CD4-positive, alpha-beta T cell (primary cell): ENCODE measurements at regions not wholly inside any gene's neighbourhood (a gene's known extent, or its start where the extent isn't known, plus 50 kb on each side); places are given as distances from the start of the nearest gene placed in this dataset.

Experiments
- ATAC-seq: fragments of 200-7000 bp; cut with Tn5 transposase; one replicate; pipeline ENCODE4 v1.10.0; 2022; ENCODE audit warnings: mild to moderate bottlenecking; ENCODE audit not compliant: poor library complexity
- CTCF ChIA-PET: fragments of 350-600 bp; sonication (Branson Sonifier 250); formaldehyde crosslinking; loops from one replicate; lab custom pipeline; 2021; ENCODE audit warnings: antibody characterized with exemption, inconsistent platforms; lab: Charles Lee
- POLR2A ChIA-PET: fragments of 350-600 bp; sonication (Branson Sonifier 250); formaldehyde crosslinking; loops from one replicate; lab custom pipeline; 2021; ENCODE audit warnings: antibody characterized with exemption, inconsistent platforms; lab: Charles Lee
- DNase-seq, 14 experiments: peaks; one replicate each; pipeline ENCODE4 v3.0.0-alpha.2; 2013 to 2020; ENCODE audit warnings: mixed read lengths in 2 of 14
- H3K27ac ChIP-seq, 2 donors: one replicate each; pipeline versions ENCODE4 v1.5.1 to v1.7.0; 2013; ENCODE audit warnings: low read length in 2 of 2, low read depth in 1 of 2, mild to moderate bottlenecking in 1 of 2
- H3K27me3 ChIP-seq, 2 experiments: 1 replicate in 1 of 2; 2 replicates in 1 of 2; pipeline versions ENCODE4 v1.6.1 to v1.7.0; 2013; ENCODE audit warnings: low read length in 2 of 2, control low read depth in 1 of 2, mild to moderate bottlenecking in 1 of 2, moderate library complexity in 1 of 2; ENCODE audit not compliant: insufficient read depth in 2 of 2, control insufficient read depth in 1 of 2
- H3K36me3 ChIP-seq: one replicate; pipeline ENCODE4 v1.6.1; 2013; ENCODE audit warnings: low read length, control low read depth; ENCODE audit not compliant: insufficient read depth
- H3K4me1 ChIP-seq: one replicate; pipeline ENCODE4 v1.6.1; 2013; ENCODE audit warnings: low read length, control low read depth; ENCODE audit not compliant: insufficient read depth
- H3K4me3 ChIP-seq: one replicate; pipeline ENCODE4 v1.5.1; 2013; ENCODE audit warnings: mild to moderate bottlenecking, low read length, moderate library complexity
- H3K9me3 ChIP-seq, 2 experiments: 1 replicate in 1 of 2; 2 replicates in 1 of 2; pipeline versions ENCODE4 v1.6.1 to v1.7.0; 2013; ENCODE audit warnings: low read length in 2 of 2, mild to moderate bottlenecking in 2 of 2, control low read depth in 1 of 2, moderate library complexity in 1 of 2; ENCODE audit not compliant: control insufficient read depth in 1 of 2, insufficient read depth in 1 of 2
- H3K27ac Mint-ChIP-seq: one replicate; pipeline ENCODE4 v1.8.0; 2020; ENCODE audit warnings: mixed read lengths
- H3K27me3 Mint-ChIP-seq: one replicate; pipeline ENCODE4 v1.8.0; 2021; ENCODE audit warnings: mixed read lengths
- H3K36me3 Mint-ChIP-seq: one replicate; pipeline ENCODE4 v1.8.0; 2021; ENCODE audit warnings: low read depth, mixed read lengths
- H3K4me1 Mint-ChIP-seq: one replicate; pipeline ENCODE4 v1.8.0; 2021; ENCODE audit warnings: low read depth, mixed read lengths
- H3K4me3 Mint-ChIP-seq: one replicate; pipeline ENCODE4 v1.8.0; 2020; ENCODE audit warnings: mild to moderate bottlenecking, mixed read lengths
- H3K9me3 Mint-ChIP-seq: one replicate; pipeline ENCODE4 v1.8.0; 2020; ENCODE audit warnings: mixed read lengths
- intact Hi-C, 2 experiments: fragments of 100-400 bp; cut with DNase I in 1 of 2; cut with micrococcal nuclease in 1 of 2; formaldehyde crosslinking; loops; one replicate each; pipeline versions ENCODE4 v1.15.1 to v1.9.0; 2023 to 2025; cut with DNase I, micrococcal nuclease
- TF ChIP-seq, protein P1 (sequence below): fragments of 200-600 bp; IDR thresholded peaks from one replicate; pipeline ENCODE4 v1.8.0; 2022; ENCODE audit warnings: antibody characterized with exemption, mild to moderate bottlenecking

DNA sequence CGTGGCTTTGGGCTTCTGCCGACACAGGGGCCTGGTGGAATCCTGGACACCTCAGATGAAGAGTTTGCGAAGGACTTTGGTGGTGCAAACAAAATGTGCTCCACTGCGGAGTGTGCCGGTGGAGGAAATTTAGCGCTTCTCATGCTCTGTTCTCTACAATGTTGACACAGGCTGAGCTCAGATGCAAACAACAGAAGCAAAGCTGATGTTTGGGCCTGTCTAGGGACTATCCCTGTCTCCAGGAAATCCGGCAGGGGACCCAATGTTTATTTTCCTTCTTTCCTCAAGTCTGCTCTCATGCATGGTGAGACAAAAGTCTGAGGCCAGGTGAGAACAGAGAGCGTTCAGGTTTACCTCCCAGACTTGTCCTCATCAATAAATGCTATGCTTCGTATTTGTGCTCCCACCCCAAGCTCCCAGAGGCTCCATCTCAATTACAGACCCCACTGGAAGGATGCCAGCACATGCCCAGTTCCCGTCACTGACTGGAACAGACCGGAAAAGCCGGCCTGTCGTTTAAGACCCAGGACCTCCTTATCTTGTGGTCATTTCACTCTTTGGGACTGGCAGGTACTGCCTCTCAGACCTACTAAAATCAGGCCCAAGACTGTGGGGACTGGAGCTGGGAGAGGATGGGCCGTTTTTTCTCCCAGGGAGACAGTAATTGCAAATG lies 105.7 kb upstream of the B3GAT1 start:
- peaks cover 0 to 3% of the 10 kb centered on the region in 2 experiments for H3K9me3 ChIP-seq
- POLR2A ChIA-PET = no interaction called here
- no peak overlapping the region for H3K27ac ChIP-seq
- H3K27me3 ChIP-seq = no peaks in the 10 kb centered on the region
- Mint-ChIP-seq H3K4me1 (no peaks in the 10 kb centered on the region), H3K27ac (no peak overlapping the region), H3K27me3 (peaks cover 8% of the 10 kb centered on the region), H3K4me3 (no peak overlapping the region), H3K36me3 (no peaks in the 10 kb centered on the region), H3K9me3 (no peaks in the 10 kb centered on the region)
- CTCF ChIA-PET = no interaction called here
- no peak overlapping the region for H3K4me3 ChIP-seq
- H3K36me3 ChIP-seq = no peaks in the 10 kb centered on the region
- TF ChIP-seq, protein P1, sequence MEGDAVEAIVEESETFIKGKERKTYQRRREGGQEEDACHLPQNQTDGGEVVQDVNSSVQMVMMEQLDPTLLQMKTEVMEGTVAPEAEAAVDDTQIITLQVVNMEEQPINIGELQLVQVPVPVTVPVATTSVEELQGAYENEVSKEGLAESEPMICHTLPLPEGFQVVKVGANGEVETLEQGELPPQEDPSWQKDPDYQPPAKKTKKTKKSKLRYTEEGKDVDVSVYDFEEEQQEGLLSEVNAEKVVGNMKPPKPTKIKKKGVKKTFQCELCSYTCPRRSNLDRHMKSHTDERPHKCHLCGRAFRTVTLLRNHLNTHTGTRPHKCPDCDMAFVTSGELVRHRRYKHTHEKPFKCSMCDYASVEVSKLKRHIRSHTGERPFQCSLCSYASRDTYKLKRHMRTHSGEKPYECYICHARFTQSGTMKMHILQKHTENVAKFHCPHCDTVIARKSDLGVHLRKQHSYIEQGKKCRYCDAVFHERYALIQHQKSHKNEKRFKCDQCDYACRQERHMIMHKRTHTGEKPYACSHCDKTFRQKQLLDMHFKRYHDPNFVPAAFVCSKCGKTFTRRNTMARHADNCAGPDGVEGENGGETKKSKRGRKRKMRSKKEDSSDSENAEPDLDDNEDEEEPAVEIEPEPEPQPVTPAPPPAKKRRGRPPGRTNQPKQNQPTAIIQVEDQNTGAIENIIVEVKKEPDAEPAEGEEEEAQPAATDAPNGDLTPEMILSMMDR = no peak
- no peaks in the 10 kb centered on the region for H3K4me1 ChIP-seq
- DNase-seq (peak in 1 of 14 experiments; percentile 11), ATAC-seq (no peak)
- intact Hi-C loops = no loop called here

DNA sequence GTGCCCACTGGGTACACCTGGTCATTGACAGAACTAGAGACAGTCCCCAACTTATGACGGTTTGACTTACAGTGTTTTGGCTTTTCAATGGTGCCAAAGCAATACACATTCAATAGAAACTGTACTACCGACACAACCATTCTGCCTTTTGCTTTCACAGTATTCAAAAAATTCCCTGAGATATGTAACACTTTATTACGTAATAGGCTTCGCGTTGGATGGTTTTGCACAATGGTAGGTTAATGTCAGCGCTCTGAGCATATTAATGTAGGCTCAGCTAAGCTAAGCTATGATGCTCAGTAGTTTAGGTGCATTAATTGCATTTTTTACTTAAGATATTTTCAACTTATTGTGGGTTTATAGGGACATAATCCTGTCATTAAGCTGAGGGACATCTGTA lies 105.1 kb upstream of the B3GAT1 start:
- intact Hi-C loops = no loop called here
- TF ChIP-seq, protein P1 = no peak
- Mint-ChIP-seq H3K4me1 (no peaks in the 10 kb centered on the region), H3K9me3 (no peaks in the 10 kb centered on the region), H3K27ac (no peak overlapping the region), H3K36me3 (no peaks in the 10 kb centered on the region), H3K27me3 (peaks cover 6% of the 10 kb centered on the region), H3K4me3 (no peak overlapping the region)
- H3K36me3 ChIP-seq = no peaks in the 10 kb centered on the region
- no peaks in the 10 kb centered on the region for H3K27me3 ChIP-seq
- H3K27ac ChIP-seq = no peak overlapping the region
- DNase-seq (no peak), ATAC-seq (no peak)
- H3K4me1 ChIP-seq = no peaks in the 10 kb centered on the region
- ChIA-PET CTCF (no interaction called here), POLR2A (no interaction called here)
- no peak overlapping the region for H3K4me3 ChIP-seq
- H3K9me3 ChIP-seq = no peaks in the 10 kb centered on the region

DNA sequence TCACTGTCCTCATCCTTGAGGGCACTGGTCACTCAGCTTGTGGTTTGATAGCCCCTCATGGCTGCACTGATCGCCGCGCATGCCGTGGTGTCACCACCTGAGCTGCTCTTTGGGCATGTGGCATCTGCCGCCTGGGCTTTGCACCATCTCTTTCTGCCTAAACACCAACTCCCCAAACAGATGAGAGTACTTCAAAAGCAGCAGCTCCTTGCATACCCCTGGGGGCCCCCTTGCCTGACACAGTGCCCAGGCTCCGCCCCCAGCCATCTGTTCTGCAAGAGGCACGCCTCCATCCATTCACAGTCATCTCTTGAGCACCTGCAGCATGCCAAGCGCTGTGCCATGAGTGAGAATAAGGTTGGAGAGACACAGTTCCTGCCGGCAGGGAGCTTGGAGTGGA lies 104.5 kb upstream of the B3GAT1 start:
- peak in 1 of 14 experiments; percentile 20 for DNase-seq
- Mint-ChIP-seq H3K36me3 (no peaks in the 10 kb centered on the region), H3K4me1 (no peaks in the 10 kb centered on the region)

More for the DNA sequence above, 104.5 kb upstream of the B3GAT1 start:
- no peaks in the 10 kb centered on the region for H3K4me1 ChIP-seq
- no peak overlapping the region for H3K4me3 ChIP-seq
- Mint-ChIP-seq H3K27me3 (peaks cover 3% of the 10 kb centered on the region), H3K27ac (no peak overlapping the region), H3K9me3 (no peaks in the 10 kb centered on the region), H3K4me3 (no peak overlapping the region)
- no peaks in the 10 kb centered on the region for H3K36me3 ChIP-seq
- ATAC-seq = no peak
- CTCF ChIA-PET = no interaction called here
- POLR2A ChIA-PET = no interaction called here
- H3K9me3 ChIP-seq = no peaks in the 10 kb centered on the region
- TF ChIP-seq, protein P1 = no peak
- no peaks in the 10 kb centered on the region for H3K27me3 ChIP-seq
- intact Hi-C loops = no loop called here
- H3K27ac ChIP-seq = no peak overlapping the region
